Activated naive CD4-positive, alpha-beta T cell (primary cell): ENCODE measurements at regions not wholly inside any gene's neighbourhood (a gene's known extent, or its start where the extent isn't known, plus 50 kb on each side); places are given as distances from the start of the nearest gene placed in this dataset.

ENCODE experiments used
- DNase-seq, 4 experiments: peaks; one replicate each; lab custom pipeline; 2025; lab: John Stamatoyannopoulos, UW

DNA sequence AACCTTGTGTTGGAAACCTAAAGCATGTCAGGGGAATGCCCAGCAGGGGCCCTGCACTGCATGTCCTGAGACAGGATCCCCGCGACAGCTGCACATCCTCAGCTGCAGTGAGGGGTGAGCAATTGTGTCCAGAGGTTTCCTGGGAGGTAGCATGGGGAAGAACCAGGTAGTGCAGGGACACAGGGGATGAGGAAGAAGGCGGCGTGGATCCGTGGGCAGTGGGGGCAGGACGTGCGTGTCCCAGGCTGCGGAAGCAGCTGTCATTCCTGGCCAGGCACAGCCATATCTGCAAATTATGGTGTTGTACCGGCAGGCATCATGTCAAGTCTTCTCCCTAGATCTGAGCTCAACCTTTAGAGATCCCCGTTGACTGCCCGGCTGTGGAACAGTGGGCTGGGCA, 238.2 kb upstream of the MYT1L start:
- no peak for DNase-seq

GRCh38 chr2:2568411-2568810, 237.3 kb upstream of the MYT1L start:
- DNase-seq, result no peak

GRCh38 chr2:2567776-2568175, 236.7 kb upstream of the MYT1L start:
- no peak for DNase-seq

GRCh38 chr2:2566396-2567323, 235.6 kb upstream of the MYT1L start:
- DNase-seq, result no peak

DNA sequence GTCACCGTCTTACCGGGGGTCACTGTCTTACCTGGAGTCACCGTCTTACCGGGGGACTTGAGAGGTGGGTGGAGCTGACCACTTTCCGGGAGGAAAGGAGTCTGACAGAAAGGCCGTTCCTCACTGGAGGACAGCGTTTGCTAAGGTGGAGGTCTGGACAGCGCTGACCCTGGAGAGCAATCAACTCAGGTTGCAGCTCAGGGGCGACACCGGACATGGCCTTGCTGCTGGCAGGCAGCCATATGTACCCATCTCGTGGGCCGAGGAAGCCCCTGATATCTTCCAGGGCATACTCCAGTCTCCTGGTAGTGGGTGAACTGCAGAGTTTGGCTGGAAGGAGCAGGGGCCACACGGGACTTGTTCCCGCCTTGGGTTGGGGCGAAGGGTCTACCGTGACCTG, 234.6 kb upstream of the MYT1L start:
- no peak for DNase-seq

- no peak for DNase-seq
Observed at GRCh38 chr2:2564300-2565078, 233.4 kb upstream of the MYT1L start.

DNA sequence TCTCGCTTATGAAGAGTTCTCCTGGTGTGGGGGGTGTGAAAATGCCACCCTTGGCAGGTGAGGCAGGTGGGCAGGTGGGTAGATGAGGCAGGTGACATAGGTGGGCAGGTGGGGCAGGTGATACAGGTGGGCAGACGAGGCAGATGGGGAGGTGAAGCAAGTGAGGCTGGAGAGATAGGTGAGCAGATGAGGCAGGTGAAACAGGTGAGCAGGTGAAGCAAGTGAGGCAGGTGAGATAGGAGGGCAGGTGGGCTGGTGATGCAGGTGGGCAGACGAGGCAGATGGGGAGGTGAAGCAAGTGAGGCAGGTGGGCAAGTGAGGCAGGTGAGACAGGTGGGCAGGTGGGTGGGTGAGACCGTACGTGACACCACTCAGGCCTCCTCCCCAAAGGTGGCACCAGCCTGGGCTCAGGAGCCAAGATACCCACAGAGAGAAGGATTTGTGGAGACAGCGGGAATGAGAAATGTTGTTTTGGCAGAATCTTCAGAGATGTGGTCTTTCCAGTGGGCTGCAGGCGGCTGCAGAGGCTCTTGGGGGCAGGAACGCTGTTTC, 232.3 kb upstream of the MYT1L start:
- no peak for DNase-seq

GRCh38 chr2:2562867-2563266, 231.8 kb upstream of the MYT1L start:
- DNase-seq, result no peak

GRCh38 chr2:2561346-2562095, 230.4 kb upstream of the MYT1L start:
- no peak for DNase-seq

DNA sequence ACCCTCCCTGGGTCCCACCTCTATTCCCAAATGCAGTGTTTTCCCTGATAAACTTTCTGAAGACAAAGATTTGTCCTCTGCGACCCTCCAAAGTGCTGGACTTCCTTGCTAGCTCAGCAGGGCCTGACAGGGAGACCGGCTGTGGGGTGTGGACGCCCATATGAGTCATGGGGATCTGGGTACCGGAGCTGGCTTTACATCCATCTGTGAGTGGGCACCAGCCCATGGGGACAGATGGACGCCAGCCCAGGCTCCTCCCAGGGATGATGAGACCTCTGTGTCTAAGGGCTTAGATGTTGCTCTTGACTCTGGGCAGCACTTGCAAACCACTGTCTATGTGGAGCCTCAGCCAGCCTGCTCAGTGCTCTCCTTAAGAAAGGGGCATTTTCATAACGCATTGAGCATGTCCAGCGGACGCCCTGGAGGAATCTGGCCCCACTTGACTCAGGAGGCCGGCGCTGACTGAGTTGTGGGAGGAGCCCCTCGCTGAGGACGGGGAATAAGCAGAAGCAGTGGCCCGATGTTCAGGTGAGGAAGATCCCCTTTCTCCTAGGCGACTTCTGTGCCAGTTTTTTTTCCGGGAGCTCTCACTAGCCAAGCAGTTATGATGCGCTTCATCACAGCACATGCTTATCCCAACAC, 229.4 kb upstream of the MYT1L start:
- no peak for DNase-seq

- DNase-seq, result no peak
Observed at GRCh38 chr2:2558476-2558875, 227.4 kb upstream of the MYT1L start.

DNA sequence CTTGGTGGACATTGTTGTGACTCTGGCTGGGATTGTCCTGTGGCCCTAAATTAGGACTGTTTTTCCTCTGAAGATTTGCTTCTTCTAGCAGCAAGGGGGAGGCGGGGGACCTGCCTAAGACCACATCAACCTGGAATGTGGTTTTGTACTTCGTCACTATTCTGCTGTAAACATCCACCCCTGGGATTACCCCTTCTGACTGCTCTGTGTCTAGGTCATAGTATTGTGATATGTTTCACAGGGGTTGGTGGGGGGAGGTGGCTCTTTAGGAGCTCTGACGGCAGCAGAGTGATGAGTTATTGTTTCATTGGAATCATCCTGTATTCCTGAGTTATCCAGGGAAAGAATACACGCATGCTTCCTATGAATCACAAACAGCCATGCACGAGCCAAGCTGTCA, 226.4 kb upstream of the MYT1L start:
- no peak for DNase-seq

DNA sequence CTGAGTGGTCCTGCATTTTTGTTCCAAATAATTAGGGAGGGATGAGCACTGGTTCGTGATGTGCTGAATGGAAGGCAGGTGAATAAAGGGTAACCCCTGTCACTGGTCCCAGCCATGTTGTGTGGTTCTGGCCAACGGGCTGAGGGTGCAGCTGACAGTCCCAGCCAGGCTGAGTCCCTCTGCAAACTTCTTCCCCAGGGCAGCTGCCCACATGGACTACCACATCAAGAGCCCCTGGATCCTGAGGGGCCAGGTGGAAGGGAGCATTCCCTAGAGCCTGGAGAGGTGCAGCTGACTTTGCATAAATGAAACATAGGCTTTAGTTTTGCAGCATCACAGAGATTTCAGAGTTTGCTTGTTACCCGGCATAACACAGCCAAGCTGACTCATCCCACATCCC, 219.8 kb upstream of the MYT1L start:
- no peak for DNase-seq

GRCh38 chr2:2547911-2548310, 216.8 kb upstream of the MYT1L start:
- no peak for DNase-seq

GRCh38 chr2:2547451-2547850, 216.4 kb upstream of the MYT1L start:
- DNase-seq, result no peak

DNA sequence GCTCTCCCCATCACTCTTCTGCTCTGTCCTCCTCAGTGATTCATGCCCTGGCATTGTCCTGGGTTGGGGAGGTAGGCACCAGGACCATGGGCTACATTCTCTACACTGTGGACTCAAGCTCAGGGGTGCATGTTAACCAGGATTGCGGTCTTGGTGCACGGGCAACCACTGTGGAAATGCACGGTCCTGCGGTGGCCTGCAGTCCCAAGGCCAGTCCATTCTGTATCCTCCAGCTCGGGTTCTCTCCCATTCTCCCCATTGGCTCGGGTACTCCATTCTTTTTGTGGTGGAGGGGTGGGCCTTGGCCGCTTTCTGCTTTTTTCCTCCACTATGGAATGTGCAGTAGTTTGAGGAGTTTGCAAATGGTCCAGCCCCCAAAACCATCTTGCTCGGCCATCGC, 215.0 kb upstream of the MYT1L start:
- no peak for DNase-seq

DNA sequence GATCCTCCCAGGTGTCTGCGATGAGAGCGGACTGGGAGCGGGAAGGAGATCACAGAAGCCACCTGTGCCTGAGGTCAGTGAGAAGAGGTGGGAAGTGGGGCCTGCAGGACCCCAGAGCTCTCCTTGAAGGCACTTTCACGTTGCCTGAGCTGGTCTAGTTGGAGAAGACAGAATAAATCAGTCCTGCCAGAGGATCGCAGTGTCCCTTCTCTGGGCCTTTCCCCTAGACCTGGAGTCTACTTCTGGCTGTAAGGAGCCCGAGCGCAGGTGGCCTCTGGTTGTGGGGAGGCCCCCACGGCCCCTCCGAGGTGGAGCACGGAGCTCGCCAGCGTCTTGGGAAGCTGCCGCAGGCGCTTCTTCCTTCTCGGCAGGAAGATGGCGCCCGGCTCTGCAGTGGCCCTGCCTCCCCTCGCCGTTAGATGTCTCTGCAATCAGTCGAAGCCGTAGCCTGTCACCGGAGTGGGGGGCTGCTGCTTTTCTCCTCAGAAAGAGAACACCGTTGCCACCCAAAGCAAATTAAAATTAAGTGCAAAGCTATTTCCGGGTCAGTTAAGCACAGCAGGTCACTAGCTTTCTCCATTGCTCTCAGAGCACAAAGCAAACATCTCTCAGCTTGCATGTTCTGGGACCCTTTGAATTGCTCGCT, 212.0 kb upstream of the MYT1L start:
- no peak for DNase-seq

DNA sequence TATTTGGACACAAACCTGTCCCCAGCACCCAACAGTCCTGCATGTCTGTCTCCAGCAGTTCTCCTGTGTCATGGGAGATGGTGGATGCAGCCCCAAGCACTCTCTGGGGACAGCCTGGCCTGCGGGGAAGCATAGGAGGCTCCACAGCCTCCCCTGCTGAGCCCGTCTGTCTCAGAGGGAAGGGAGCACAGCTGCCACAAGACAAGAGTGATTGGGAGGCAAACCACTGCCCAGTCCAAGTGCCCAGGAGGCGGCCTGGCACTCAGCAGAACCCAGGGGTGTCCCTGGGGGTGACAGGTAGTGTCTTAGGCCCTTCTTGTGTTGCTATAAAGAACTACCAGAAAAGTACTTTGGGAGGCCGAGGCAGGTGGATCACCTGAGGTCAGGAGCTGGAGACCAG, 211.2 kb upstream of the MYT1L start:
- DNase-seq, result no peak

- DNase-seq, result no peak
Observed at GRCh38 chr2:2540406-2540805, 209.3 kb upstream of the MYT1L start.

DNA sequence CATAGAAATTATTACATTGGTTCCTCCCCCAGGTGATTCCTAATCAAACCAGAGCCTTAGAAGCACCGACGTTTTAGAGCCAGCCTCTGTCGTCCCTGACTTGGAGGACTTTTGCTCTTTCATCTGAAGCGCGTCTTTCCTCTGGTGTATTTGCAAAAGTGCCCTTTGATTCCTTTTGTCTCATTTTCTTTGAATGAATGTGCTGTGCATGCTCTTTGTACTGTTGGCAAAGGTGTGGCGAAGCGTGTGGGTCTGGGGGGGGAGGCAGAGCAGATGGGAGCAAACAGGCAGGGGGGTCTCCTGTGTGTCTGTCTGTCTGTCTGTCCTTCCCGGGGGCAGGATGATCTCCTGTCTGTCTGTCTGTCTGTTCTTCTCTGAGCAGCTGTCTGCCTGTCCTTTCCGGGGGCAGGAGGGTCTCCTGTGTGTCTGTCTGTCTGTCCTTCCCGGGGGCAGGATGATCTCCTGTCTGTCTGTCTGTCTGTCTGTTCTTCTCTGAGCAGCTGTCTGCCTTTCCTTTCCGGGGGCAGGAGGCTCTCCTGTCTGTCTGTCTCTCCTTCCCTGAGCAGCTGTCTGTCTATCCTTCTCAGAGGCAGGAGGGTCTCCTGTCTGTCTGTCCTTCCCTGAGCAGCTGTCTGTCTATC, 205.5 kb upstream of the MYT1L start:
- DNase-seq, result no peak

DNA sequence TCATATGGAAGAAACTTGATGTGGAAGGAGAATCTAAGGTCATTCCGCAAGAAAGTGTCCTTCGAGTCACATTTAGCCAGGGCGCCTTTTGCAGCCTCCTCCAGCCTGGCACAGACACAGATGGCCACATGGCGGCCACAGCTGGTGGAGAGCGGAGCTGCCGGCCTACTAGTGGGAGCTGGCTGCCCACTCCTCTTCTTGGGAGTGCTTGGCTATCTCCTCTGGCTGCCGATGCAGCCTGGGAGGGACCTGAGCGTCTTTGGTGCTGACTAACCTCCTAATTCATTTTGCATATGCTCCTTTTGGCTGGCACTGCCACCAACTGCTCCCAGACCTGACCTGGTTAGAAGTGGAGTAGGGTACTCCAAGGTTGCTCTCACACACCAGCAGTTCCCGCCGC, 199.3 kb upstream of the MYT1L start:
- DNase-seq, result no peak
